MM.1S (cell line): ENCODE measurements at regions not wholly inside any gene's neighbourhood (a gene's known extent, or its start where the extent isn't known, plus 50 kb on each side); places are given as distances from the start of the nearest gene placed in this dataset.

ENCODE experiments used
- DNase-seq: peaks from one replicate; pipeline ENCODE4 v3.0.0-alpha.2; 2015
- H2AFZ ChIP-seq: fragments of 300-600 bp; sonication (generic); 2 replicates; pipeline ENCODE4 v1.6.0; 2016; ENCODE audit warnings: antibody characterized with exemption, low read length
- H3F3A ChIP-seq: fragments of 300-600 bp; sonication (generic); 2 replicates; pipeline ENCODE4 v1.6.1; 2016; ENCODE audit warnings: mild to moderate bottlenecking, antibody characterized with exemption, low read length, moderate library complexity, mixed read lengths; ENCODE audit not compliant: insufficient read depth
- H3K27ac ChIP-seq: fragments of 300-600 bp; sonication (generic); 2 replicates; pipeline ENCODE4 v1.5.1; 2016; ENCODE audit warnings: mild to moderate bottlenecking, low read length
- H3K27me3 ChIP-seq: fragments of 300-600 bp; sonication (generic); replicated peaks from 2 replicates; pipeline ENCODE4 v1.6.0; 2016; ENCODE audit warnings: low read length; ENCODE audit not compliant: insufficient read depth
- H3K36me3 ChIP-seq: fragments of 300-600 bp; sonication (generic); replicated peaks from 2 replicates; pipeline ENCODE4 v1.6.1; 2016; ENCODE audit warnings: mild to moderate bottlenecking, low read length, mixed read lengths; ENCODE audit not compliant: insufficient read depth
- H3K4me1 ChIP-seq: fragments of 300-600 bp; sonication (generic); 2 replicates; pipeline ENCODE4 v1.6.1; 2016; ENCODE audit warnings: low read length, mixed read lengths
- H3K4me2 ChIP-seq: fragments of 300-600 bp; sonication (generic); 2 replicates; pipeline ENCODE4 v1.6.0; 2016; ENCODE audit warnings: low read depth, low read length
- H3K4me3 ChIP-seq: fragments of 300-600 bp; sonication (generic); 2 replicates; pipeline ENCODE4 v1.5.1; 2016; ENCODE audit warnings: low read length, mixed read lengths
- H3K79me2 ChIP-seq: fragments of 300-600 bp; sonication (generic); 2 replicates; pipeline ENCODE4 v1.6.1; 2016; ENCODE audit warnings: mixed run types, low read length, mixed read lengths
- H3K9ac ChIP-seq: fragments of 300-600 bp; sonication (generic); 2 replicates; pipeline ENCODE4 v1.6.1; 2016; ENCODE audit warnings: low read length, mixed read lengths
- H3K9me2 ChIP-seq: fragments of 300-600 bp; sonication (generic); replicated peaks from 2 replicates; pipeline ENCODE4 v1.6.1; 2016; ENCODE audit warnings: mild to moderate bottlenecking, low read length, mixed read lengths; ENCODE audit not compliant: insufficient read depth
- H3K9me3 ChIP-seq: fragments of 300-600 bp; sonication (generic); replicated peaks from 2 replicates; pipeline ENCODE4 v1.6.1; 2016; ENCODE audit warnings: mild to moderate bottlenecking, low read length, mixed read lengths; ENCODE audit not compliant: insufficient read depth
- H4K20me1 ChIP-seq: fragments of 300-600 bp; sonication (generic); 2 replicates; pipeline ENCODE4 v1.6.1; 2016; ENCODE audit warnings: mild to moderate bottlenecking, low read length, moderate library complexity, mixed read lengths; ENCODE audit not compliant: insufficient read depth
- CTCF ChIP-seq: fragments of 300-600 bp; sonication (generic); IDR thresholded peaks from 2 replicates; pipeline ENCODE4 v1.5.1; 2016; ENCODE audit warnings: antibody characterized with exemption, low read length, mixed read lengths
- EZH2 ChIP-seq: fragments of 300-600 bp; sonication (generic); optimal IDR thresholded peaks from 2 replicates; pipeline ENCODE3; 2017; ENCODE audit warnings: low read depth, mild to moderate bottlenecking, antibody characterized with exemption, low read length, mixed read lengths
- EZH2phosphoT487 ChIP-seq: fragments of 300-600 bp; sonication (generic); IDR thresholded peaks from 2 replicates; pipeline ENCODE4 v1.6.1; 2018; ENCODE audit warnings: antibody characterized with exemption, low read length

- Histone ChIP-seq H3K9ac (no peak overlapping the region), H3K36me3 (no peaks in the 10 kb centered on the region), H3K4me3 (no peak overlapping the region), H3K9me3 (no peaks in the 10 kb centered on the region), H2AFZ (no peak overlapping the region), H3K4me1 (no peaks in the 10 kb centered on the region), H3F3A (no peaks in the 10 kb centered on the region), H3K4me2 (no peak overlapping the region), H3K9me2 (no peaks in the 10 kb centered on the region), H3K79me2 (no peaks in the 10 kb centered on the region), H3K27ac (no peak overlapping the region), H3K27me3 (no peaks in the 10 kb centered on the region), H4K20me1 (no peaks in the 10 kb centered on the region)
- no peak for DNase-seq
- TF ChIP-seq CTCF = no peak
- TF ChIP-seq EZH2phosphoT487 = no peak
- no peak for TF ChIP-seq EZH2
Measured at GRCh38 chr14:71183876-71184689, 276.8 kb downstream of the PCNX1 start.

- Histone ChIP-seq H3K4me1 (no peaks in the 10 kb centered on the region), H4K20me1 (no peaks in the 10 kb centered on the region), H3K4me3 (no peak overlapping the region), H3K79me2 (no peaks in the 10 kb centered on the region), H3K9me2 (no peaks in the 10 kb centered on the region), H3K9ac (no peak overlapping the region), H2AFZ (no peak overlapping the region), H3K27me3 (no peaks in the 10 kb centered on the region), H3K27ac (no peak overlapping the region), H3K4me2 (no peak overlapping the region), H3K9me3 (no peaks in the 10 kb centered on the region), H3K36me3 (no peaks in the 10 kb centered on the region), H3F3A (no peaks in the 10 kb centered on the region)
- DNase-seq = no peak
- TF ChIP-seq CTCF = no peak
- no peak for TF ChIP-seq EZH2
- TF ChIP-seq EZH2phosphoT487 = no peak
Measured at GRCh38 chr14:71185637-71186036, 278.4 kb downstream of the PCNX1 start.

- Histone ChIP-seq H3K79me2 (no peaks in the 10 kb centered on the region), H2AFZ (no peak overlapping the region), H3K9me2 (no peaks in the 10 kb centered on the region), H3K9ac (no peak overlapping the region), H3K27ac (no peak overlapping the region), H4K20me1 (no peaks in the 10 kb centered on the region), H3K9me3 (no peaks in the 10 kb centered on the region), H3F3A (no peaks in the 10 kb centered on the region), H3K4me3 (no peak overlapping the region), H3K4me2 (no peak overlapping the region), H3K36me3 (no peaks in the 10 kb centered on the region), H3K4me1 (no peaks in the 10 kb centered on the region), H3K27me3 (no peaks in the 10 kb centered on the region)
- no peak for DNase-seq
- TF ChIP-seq EZH2phosphoT487 = no peak
- TF ChIP-seq EZH2 = no peak
- TF ChIP-seq CTCF = no peak
Measured at GRCh38 chr14:71187633-71188356, 280.5 kb downstream of the PCNX1 start.
